Neuronal stem cell (in vitro differentiated cells): ENCODE measurements at regions not wholly inside any gene's neighbourhood (a gene's known extent, or its start where the extent isn't known, plus 50 kb on each side); places are given as distances from the start of the nearest gene placed in this dataset.

Experiments
- DNase-seq: peaks from one replicate; pipeline ENCODE4 v3.0.0-alpha.2; 2013; ENCODE audit warnings: low spot score
- H2AFZ ChIP-seq: one replicate; pipeline ENCODE4 v1.6.1; 2013; ENCODE audit warnings: mild to moderate bottlenecking, low read length, inconsistent platforms
- H2AK5ac ChIP-seq: 2 replicates; pipeline ENCODE4 v1.6.1; 2013; ENCODE audit warnings: low read depth, mild to moderate bottlenecking, inconsistent platforms, low read length, moderate library complexity, mixed read lengths
- H2BK120ac ChIP-seq: 2 replicates; pipeline ENCODE4 v1.6.1; 2013; ENCODE audit warnings: low read depth, mild to moderate bottlenecking, inconsistent platforms, low read length, moderate library complexity, mixed read lengths
- H2BK12ac ChIP-seq: one replicate; pipeline ENCODE4 v1.6.1; 2013; ENCODE audit warnings: low read length, inconsistent platforms
- H2BK15ac ChIP-seq: 2 replicates; pipeline ENCODE4 v1.6.1; 2013; ENCODE audit warnings: mild to moderate bottlenecking, low read length, inconsistent platforms, mixed read lengths
- H2BK5ac ChIP-seq: one replicate; pipeline ENCODE4 v1.6.1; 2013; ENCODE audit warnings: inconsistent platforms, mild to moderate bottlenecking, low read length, moderate library complexity
- H3K14ac ChIP-seq: one replicate; pipeline ENCODE4 v1.6.1; 2013; ENCODE audit warnings: low read length, inconsistent platforms
- H3K18ac ChIP-seq: 2 replicates; pipeline ENCODE4 v1.6.1; 2013; ENCODE audit warnings: low read length, inconsistent platforms
- H3K23ac ChIP-seq: 2 replicates; pipeline ENCODE4 v1.6.1; 2013; ENCODE audit warnings: low read depth, mild to moderate bottlenecking, mixed read lengths, low read length, inconsistent platforms; ENCODE audit not compliant: poor library complexity
- H3K27ac ChIP-seq: replicated peaks from 3 replicates; pipeline ENCODE4 v1.5.1; 2013; ENCODE audit warnings: low read length, inconsistent platforms
- H3K27me3 ChIP-seq, 3 experiments: 2 replicates each; pipeline ENCODE4 v1.6.1; 2013; ENCODE audit warnings: low read length in 3 of 3, mild to moderate bottlenecking in 2 of 3, inconsistent platforms in 1 of 3, low read depth in 1 of 3, mixed read lengths in 1 of 3, moderate library complexity in 1 of 3; ENCODE audit not compliant: control insufficient read depth in 3 of 3, insufficient read depth in 3 of 3
- H3K36me3 ChIP-seq, 2 donors: replicated peaks in 1 of 2; 2 replicates each; pipeline ENCODE4 v1.6.1; 2013; ENCODE audit warnings: low read length in 2 of 2; ENCODE audit not compliant: control insufficient read depth in 2 of 2, insufficient read depth in 2 of 2
- H3K4ac ChIP-seq: 2 replicates; pipeline ENCODE4 v1.6.1; 2013; ENCODE audit warnings: inconsistent platforms, mild to moderate bottlenecking, low read length, moderate library complexity
- H3K4me1 ChIP-seq, 2 donors: 1 replicate in 1 of 2; 2 replicates in 1 of 2; pipeline ENCODE4 v1.6.1; 2013; ENCODE audit warnings: low read length in 2 of 2, low read depth in 1 of 2; ENCODE audit not compliant: control insufficient read depth in 2 of 2, insufficient read depth in 1 of 2
- H3K4me2 ChIP-seq: one replicate; pipeline ENCODE4 v1.6.1; 2013; ENCODE audit warnings: mild to moderate bottlenecking, low read length, inconsistent platforms; ENCODE audit not compliant: insufficient read depth, poor library complexity, severe bottlenecking
- H3K4me3 ChIP-seq, 2 donors: 2 replicates each; pipeline ENCODE4 v1.5.1; 2013; ENCODE audit warnings: low read length in 2 of 2, mild to moderate bottlenecking in 2 of 2, inconsistent platforms in 1 of 2, moderate library complexity in 1 of 2
- H3K79me1 ChIP-seq: one replicate; pipeline ENCODE4 v1.6.1; 2013; ENCODE audit warnings: low read depth, mild to moderate bottlenecking, inconsistent platforms, low read length, moderate library complexity
- H3K9ac ChIP-seq: one replicate; pipeline ENCODE4 v1.6.1; 2013; ENCODE audit warnings: mild to moderate bottlenecking, low read depth, low read length, inconsistent platforms; ENCODE audit not compliant: poor library complexity
- H3K9me3 ChIP-seq, 2 donors: replicated peaks in 1 of 2; 2 replicates each; pipeline versions ENCODE3 to v1.6.1; 2013; ENCODE audit warnings: low read length in 2 of 2, mild to moderate bottlenecking in 2 of 2, inconsistent platforms in 1 of 2, low read depth in 1 of 2, mixed read lengths in 1 of 2, moderate library complexity in 1 of 2; ENCODE audit not compliant: control insufficient read depth in 2 of 2, insufficient read depth in 1 of 2
- H4K8ac ChIP-seq: one replicate; pipeline ENCODE4 v1.6.1; 2013; ENCODE audit warnings: low read depth, mild to moderate bottlenecking, inconsistent platforms, low read length, moderate library complexity
- H4K91ac ChIP-seq: one replicate; pipeline ENCODE4 v1.6.1; 2013; ENCODE audit warnings: low read length, low read depth, mild to moderate bottlenecking, inconsistent platforms; ENCODE audit not compliant: poor library complexity
- WGBS, 2 donors: extraction: QIAGEN DNeasy Blood & Tissue Kit; methylation state at CpG; one replicate each; pipeline ENCODE4 v1.1.7; 2013; ENCODE audit warnings: missing lambda C conversion rate in 2 of 2, mixed read lengths in 1 of 2; ENCODE audit not compliant: insufficient read length in 2 of 2, insufficient replicate concordance in 1 of 2; ENCODE audit errors: extremely low coverage in 2 of 2; 5-methylcytosine and 5-hydroxymethylcytosine counted together

- Histone ChIP-seq H3K4me1 (no peaks in the 10 kb centered on the region), H4K91ac (no peak overlapping the region), H2BK15ac (no peak overlapping the region), H3K9ac (no peak overlapping the region), H2BK12ac (no peak overlapping the region), H4K8ac (no peak overlapping the region), H3K27ac (no peak overlapping the region), H3K4me2 (no peak overlapping the region), H3K27me3 (no peaks in the 10 kb centered on the region), H3K79me1 (no peaks in the 10 kb centered on the region), H3K9me3 (no peaks in the 10 kb centered on the region), H2AFZ (no peak overlapping the region), H3K23ac (no peak overlapping the region), H3K14ac (no peak overlapping the region), H3K36me3 (no peaks in the 10 kb centered on the region), H3K4ac (no peak overlapping the region), H2AK5ac (no peak overlapping the region), H3K4me3 (no peak overlapping the region), H3K18ac (no peak overlapping the region), H2BK5ac (no peak overlapping the region), H2BK120ac (no peak overlapping the region)
- DNase-seq: no peak
- WGBS, 2 donors: no CpG with 5 or more reads among the region's 2 CpGs
Measured at GRCh38 chr4:111268769-111269414, 646.0 kb upstream of the PITX2 start.

DNA sequence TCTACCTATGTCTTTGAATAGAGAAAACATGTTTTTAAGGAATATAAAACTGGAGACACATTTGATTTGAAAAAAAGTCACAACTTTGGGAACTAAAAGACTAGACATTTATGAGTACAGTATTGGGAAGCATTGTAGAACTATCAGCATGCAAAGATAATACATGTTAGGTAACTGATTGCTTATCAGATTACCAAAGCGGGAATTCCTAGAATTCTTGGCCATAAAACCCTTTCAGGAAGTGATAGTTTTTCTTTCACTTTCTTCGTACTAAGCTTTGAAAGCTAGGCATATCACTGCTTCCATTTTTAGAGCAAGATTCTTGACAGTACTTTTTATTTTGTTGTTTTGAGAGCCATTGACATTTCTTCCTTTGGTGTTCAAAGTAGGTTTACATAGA lies 646.6 kb upstream of the PITX2 start:
- no peak overlapping the region for H3K23ac ChIP-seq
- no peak overlapping the region for H2BK12ac ChIP-seq
- no peak overlapping the region for H2BK120ac ChIP-seq
- H3K79me1 ChIP-seq: no peaks in the 10 kb centered on the region
- no peak overlapping the region for H4K8ac ChIP-seq
- H3K4ac ChIP-seq: no peak overlapping the region
- H3K4me1 ChIP-seq: no peaks in the 10 kb centered on the region
- H3K4me2 ChIP-seq: no peak overlapping the region
- no peak overlapping the region for H3K4me3 ChIP-seq
- no peak overlapping the region for H3K9ac ChIP-seq
- H3K27ac ChIP-seq: no peak overlapping the region
- no peak overlapping the region for H2AFZ ChIP-seq
- H2BK5ac ChIP-seq: no peak overlapping the region
- no peaks in the 10 kb centered on the region for H3K9me3 ChIP-seq
- H2AK5ac ChIP-seq: no peak overlapping the region
- no peaks in the 10 kb centered on the region for H3K27me3 ChIP-seq
- no peak overlapping the region for H3K18ac ChIP-seq
- no peak overlapping the region for H2BK15ac ChIP-seq
- H4K91ac ChIP-seq: no peak overlapping the region
- H3K36me3 ChIP-seq: no peaks in the 10 kb centered on the region
- WGBS, 2 donors: no CpG with 5 or more reads among the region's 2 CpGs
- H3K14ac ChIP-seq: no peak overlapping the region
- DNase-seq: no peak

- Histone ChIP-seq H3K4me2 (no peak overlapping the region), H2BK5ac (no peak overlapping the region)
- WGBS, 2 donors: no CpG with 5 or more reads among the region's 3 CpGs
Measured at GRCh38 chr4:111274060-111274459, 651.2 kb upstream of the PITX2 start.

GRCh38 chr4:111274486-111274885 lies 651.6 kb upstream of the PITX2 start:
- WGBS, 2 donors: no CpG with 5 or more reads among the region's 6 CpGs

More at GRCh38 chr4:111274060-111274459, 651.2 kb upstream of the PITX2 start:
- H3K36me3 ChIP-seq: no peaks in the 10 kb centered on the region
- no peak overlapping the region for H2BK12ac ChIP-seq
- no peak overlapping the region for H3K23ac ChIP-seq
- no peak overlapping the region for H4K91ac ChIP-seq
- no peaks in the 10 kb centered on the region for H3K4me1 ChIP-seq
- H2AK5ac ChIP-seq: no peak overlapping the region
- no peak overlapping the region for H2BK120ac ChIP-seq
- no peaks in the 10 kb centered on the region for H3K9me3 ChIP-seq
- H3K79me1 ChIP-seq: peaks cover 2% of the 10 kb centered on the region
- H3K27ac ChIP-seq: no peak overlapping the region
- no peak for DNase-seq
- H3K14ac ChIP-seq: no peak overlapping the region
- no peak overlapping the region for H2BK15ac ChIP-seq
- H3K9ac ChIP-seq: no peak overlapping the region
- no peak overlapping the region for H4K8ac ChIP-seq
- H3K18ac ChIP-seq: no peak overlapping the region
- H2AFZ ChIP-seq: no peak overlapping the region
- no peak overlapping the region for H3K4ac ChIP-seq
- H3K4me3 ChIP-seq: no peak overlapping the region
- H3K27me3 ChIP-seq: no peaks in the 10 kb centered on the region

More at GRCh38 chr4:111274486-111274885, 651.6 kb upstream of the PITX2 start:
- H3K23ac ChIP-seq: no peak overlapping the region
- H2AK5ac ChIP-seq: no peak overlapping the region
- DNase-seq: no peak
- H3K79me1 ChIP-seq: peaks cover 2% of the 10 kb centered on the region
- H3K4me1 ChIP-seq: no peaks in the 10 kb centered on the region
- no peak overlapping the region for H2BK5ac ChIP-seq
- H3K14ac ChIP-seq: no peak overlapping the region
- H3K4ac ChIP-seq: no peak overlapping the region
- no peaks in the 10 kb centered on the region for H3K36me3 ChIP-seq
- H2AFZ ChIP-seq: no peak overlapping the region
- no peak overlapping the region for H2BK120ac ChIP-seq
- H2BK12ac ChIP-seq: no peak overlapping the region
- H3K27ac ChIP-seq: no peak overlapping the region
- H3K4me3 ChIP-seq: no peak overlapping the region
- H3K9me3 ChIP-seq: no peaks in the 10 kb centered on the region
- no peak overlapping the region for H3K4me2 ChIP-seq
- H3K27me3 ChIP-seq: no peaks in the 10 kb centered on the region
- H4K91ac ChIP-seq: no peak overlapping the region
- H2BK15ac ChIP-seq: no peak overlapping the region
- no peak overlapping the region for H3K9ac ChIP-seq
- no peak overlapping the region for H3K18ac ChIP-seq
- H4K8ac ChIP-seq: no peak overlapping the region
